ENCODE measurements at regions not wholly inside any gene's neighbourhood (a gene's known extent, or its start where the extent isn't known, plus 50 kb on each side); places are given as distances from the start of the nearest gene placed in this dataset.

- no peak overlapping the region for H3K4me3 ChIP-seq (ENCODE audit: low read depth, low read length)
- no peak for TF ChIP-seq CTCF (IDR thresholded peaks at IDR 0.05; ENCODE audit: insufficient read depth, low read depth, low read length, missing control alignments)
- no peak for DNase-seq (ENCODE audit: low read depth)
Measured at GRCh38 chr5:145324101-145324500, 511.0 kb downstream of the PRELID2 start.

GRCh38 chr5:145316282-145316681 is 518.9 kb downstream of the PRELID2 start:
- TF ChIP-seq CTCF (IDR thresholded peaks at IDR 0.05; ENCODE audit: insufficient read depth, low read depth, low read length, missing control alignments), result no peak
- DNase-seq (ENCODE audit: low read depth), result no peak
- no peak overlapping the region for H3K4me3 ChIP-seq (ENCODE audit: low read depth, low read length)

- no peak overlapping the region for H3K4me3 ChIP-seq (ENCODE audit: low read depth, low read length)
Measured at GRCh38 chr5:145307866-145308382, 527.2 kb downstream of the PRELID2 start.

GRCh38 chr5:145295236-145295835 is 539.8 kb downstream of the PRELID2 start:
- H3K4me3 ChIP-seq (ENCODE audit: low read depth, low read length), result no peak overlapping the region
- no peak for DNase-seq (ENCODE audit: low read depth)
- no peak for TF ChIP-seq CTCF (IDR thresholded peaks at IDR 0.05; ENCODE audit: insufficient read depth, low read depth, low read length, missing control alignments)

More at GRCh38 chr5:145307866-145308382, 527.2 kb downstream of the PRELID2 start:
- no peak for TF ChIP-seq CTCF (IDR thresholded peaks at IDR 0.05; ENCODE audit: insufficient read depth, low read depth, low read length, missing control alignments)
- no peak for DNase-seq (ENCODE audit: low read depth)

- no peak for DNase-seq (ENCODE audit: low read depth)
- no peak for TF ChIP-seq CTCF (IDR thresholded peaks at IDR 0.05; ENCODE audit: insufficient read depth, low read depth, low read length, missing control alignments)
- no peak overlapping the region for H3K4me3 ChIP-seq (ENCODE audit: low read depth, low read length)
Measured at GRCh38 chr5:145294331-145294730, 540.8 kb downstream of the PRELID2 start.

GRCh38 chr5:145293716-145294115 is 541.4 kb downstream of the PRELID2 start:
- no peak for TF ChIP-seq CTCF (IDR thresholded peaks at IDR 0.05; ENCODE audit: insufficient read depth, low read depth, low read length, missing control alignments)
- DNase-seq (ENCODE audit: low read depth), result no peak
- no peak overlapping the region for H3K4me3 ChIP-seq (ENCODE audit: low read depth, low read length)

- TF ChIP-seq CTCF (IDR thresholded peaks at IDR 0.05; ENCODE audit: insufficient read depth, low read depth, low read length, missing control alignments), result no peak
- no peak for DNase-seq (ENCODE audit: low read depth)
- no peak overlapping the region for H3K4me3 ChIP-seq (ENCODE audit: low read depth, low read length)
Measured at GRCh38 chr5:145292278-145292677, 542.9 kb downstream of the PRELID2 start.
